ENCODE measurements at regions not wholly inside any gene's neighbourhood (a gene's known extent, or its start where the extent isn't known, plus 50 kb on each side); places are given as distances from the start of the nearest gene placed in this dataset.

DNA sequence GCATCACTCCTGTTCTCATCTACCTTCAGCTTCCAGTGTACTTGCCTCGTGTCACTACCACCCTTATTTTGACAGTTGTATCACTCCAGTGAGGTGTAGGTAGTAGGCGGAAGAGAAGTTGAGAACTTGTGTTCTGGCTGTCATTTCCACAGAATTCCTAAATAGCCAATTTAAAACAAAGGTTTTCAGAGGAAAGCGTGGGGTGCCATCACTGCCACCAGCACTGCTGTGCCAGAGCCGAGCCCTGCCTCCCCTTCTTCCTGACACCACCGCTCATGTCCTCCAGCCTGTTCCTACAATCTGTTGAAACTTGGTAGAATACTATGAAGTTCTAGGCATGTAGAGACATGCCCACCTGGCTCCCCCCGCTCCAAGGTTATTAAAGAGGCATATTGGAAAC is 215.8 kb downstream of the TANC2 start:
- Histone ChIP-seq H3K27ac (ENCODE audit: low read depth, low read length) (no peak overlapping the region), H3K4me1 (ENCODE audit: insufficient read depth, low read length) (no peaks in the 10 kb centered on the region)

DNA sequence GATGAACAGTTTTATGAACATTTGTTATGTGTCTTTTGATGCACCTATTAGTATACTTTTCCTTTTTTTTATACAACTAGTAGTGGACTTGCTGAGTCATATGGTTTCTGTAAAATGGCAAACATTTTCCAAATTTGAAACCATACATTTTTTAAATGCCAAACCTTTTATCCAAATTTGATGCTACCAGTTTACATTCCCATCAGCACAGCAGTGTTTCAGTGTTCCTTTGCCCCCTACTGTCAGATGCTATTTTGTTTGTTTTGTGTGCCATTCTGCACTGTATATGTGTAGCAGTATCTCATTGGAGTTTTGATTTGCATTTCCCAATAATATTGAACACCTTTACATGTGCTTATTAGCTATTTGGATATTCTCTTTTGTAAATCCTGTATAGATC is 219.4 kb downstream of the TANC2 start:
- TF ChIP-seq, protein P1, sequence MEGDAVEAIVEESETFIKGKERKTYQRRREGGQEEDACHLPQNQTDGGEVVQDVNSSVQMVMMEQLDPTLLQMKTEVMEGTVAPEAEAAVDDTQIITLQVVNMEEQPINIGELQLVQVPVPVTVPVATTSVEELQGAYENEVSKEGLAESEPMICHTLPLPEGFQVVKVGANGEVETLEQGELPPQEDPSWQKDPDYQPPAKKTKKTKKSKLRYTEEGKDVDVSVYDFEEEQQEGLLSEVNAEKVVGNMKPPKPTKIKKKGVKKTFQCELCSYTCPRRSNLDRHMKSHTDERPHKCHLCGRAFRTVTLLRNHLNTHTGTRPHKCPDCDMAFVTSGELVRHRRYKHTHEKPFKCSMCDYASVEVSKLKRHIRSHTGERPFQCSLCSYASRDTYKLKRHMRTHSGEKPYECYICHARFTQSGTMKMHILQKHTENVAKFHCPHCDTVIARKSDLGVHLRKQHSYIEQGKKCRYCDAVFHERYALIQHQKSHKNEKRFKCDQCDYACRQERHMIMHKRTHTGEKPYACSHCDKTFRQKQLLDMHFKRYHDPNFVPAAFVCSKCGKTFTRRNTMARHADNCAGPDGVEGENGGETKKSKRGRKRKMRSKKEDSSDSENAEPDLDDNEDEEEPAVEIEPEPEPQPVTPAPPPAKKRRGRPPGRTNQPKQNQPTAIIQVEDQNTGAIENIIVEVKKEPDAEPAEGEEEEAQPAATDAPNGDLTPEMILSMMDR (IDR thresholded peaks at IDR 0.05; ENCODE audit: extremely low read depth, low read depth, low read length): no peak
- H2AFZ ChIP-seq (ENCODE audit: low read length): no peak overlapping the region

More for the DNA sequence above, 215.8 kb downstream of the TANC2 start:
- Histone ChIP-seq H3K79me2 (ENCODE audit: insufficient read depth, low read length) (peaks cover 16% of the 10 kb centered on the region), H2AFZ (ENCODE audit: low read length) (no peak overlapping the region), H3K4me2 (ENCODE audit: insufficient read depth, low read length) (no peak overlapping the region), H3K4me3 (ENCODE audit: insufficient read depth, low read length) (no peak overlapping the region), H4K20me1 (ENCODE audit: insufficient read depth, low read length) (peaks cover 3% of the 10 kb centered on the region), H3K36me3 (ENCODE audit: insufficient read depth, low read length) (no peaks in the 10 kb centered on the region), H3K27me3 (ENCODE audit: insufficient read depth, low read length) (no peaks in the 10 kb centered on the region), H3K9me3 (ENCODE audit: low read depth, low read length) (no peaks in the 10 kb centered on the region)
- no peak for DNase-seq (ENCODE audit: insufficient read length, low spot score, missing footprints)
- TF ChIP-seq, protein P1 (IDR thresholded peaks at IDR 0.05; ENCODE audit: extremely low read depth, low read depth, low read length): no peak

DNA sequence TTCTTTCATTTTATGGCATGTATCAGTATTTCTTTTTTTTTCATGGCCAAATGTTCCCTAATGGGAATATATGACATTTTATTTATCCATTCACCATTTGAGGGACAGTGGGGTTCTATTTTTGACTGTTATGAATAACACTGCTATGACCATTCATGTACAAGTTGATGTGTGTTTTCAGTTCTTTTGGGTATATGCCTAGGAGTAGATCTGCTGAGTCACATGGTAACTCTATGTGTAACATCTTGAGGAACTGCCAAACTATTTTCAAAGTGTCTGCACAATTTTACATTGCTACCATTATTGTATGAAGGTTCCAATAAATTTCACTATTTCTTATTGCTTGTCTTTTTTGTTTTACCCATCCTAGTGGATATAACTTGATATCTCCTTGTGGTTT is 223.0 kb downstream of the TANC2 start:
- H3K9me3 ChIP-seq (ENCODE audit: low read depth, low read length): no peaks in the 10 kb centered on the region
- H2AFZ ChIP-seq (ENCODE audit: low read length): no peak overlapping the region
- peaks cover 3% of the 10 kb centered on the region for H3K36me3 ChIP-seq (ENCODE audit: insufficient read depth, low read length)
- H3K27ac ChIP-seq (ENCODE audit: low read depth, low read length): peak overlapping the region; percentile 52
- H3K4me2 ChIP-seq (ENCODE audit: insufficient read depth, low read length): no peak overlapping the region
- no peak overlapping the region for H3K4me3 ChIP-seq (ENCODE audit: insufficient read depth, low read length)
- peaks cover 16% of the 10 kb centered on the region for H3K4me1 ChIP-seq (ENCODE audit: insufficient read depth, low read length)
- no peaks in the 10 kb centered on the region for H4K20me1 ChIP-seq (ENCODE audit: insufficient read depth, low read length)
- no peaks in the 10 kb centered on the region for H3K27me3 ChIP-seq (ENCODE audit: insufficient read depth, low read length)
- peaks cover 13% of the 10 kb centered on the region for H3K79me2 ChIP-seq (ENCODE audit: insufficient read depth, low read length)
- TF ChIP-seq, protein P1 (IDR thresholded peaks at IDR 0.05; ENCODE audit: extremely low read depth, low read depth, low read length): no peak
- peak; percentile 56 for DNase-seq (ENCODE audit: insufficient read length, low spot score, missing footprints)

More for the DNA sequence above, 219.4 kb downstream of the TANC2 start:
- Histone ChIP-seq H3K9me3 (ENCODE audit: low read depth, low read length) (no peaks in the 10 kb centered on the region), H3K27me3 (ENCODE audit: insufficient read depth, low read length) (no peaks in the 10 kb centered on the region), H4K20me1 (ENCODE audit: insufficient read depth, low read length) (no peaks in the 10 kb centered on the region), H3K36me3 (ENCODE audit: insufficient read depth, low read length) (no peaks in the 10 kb centered on the region), H3K79me2 (ENCODE audit: insufficient read depth, low read length) (peaks cover 12% of the 10 kb centered on the region), H3K4me1 (ENCODE audit: insufficient read depth, low read length) (peaks cover 16% of the 10 kb centered on the region), H3K4me3 (ENCODE audit: insufficient read depth, low read length) (no peak overlapping the region), H3K4me2 (ENCODE audit: insufficient read depth, low read length) (no peak overlapping the region), H3K27ac (ENCODE audit: low read depth, low read length) (no peak overlapping the region)
- no peak for DNase-seq (ENCODE audit: insufficient read length, low spot score, missing footprints)

DNA sequence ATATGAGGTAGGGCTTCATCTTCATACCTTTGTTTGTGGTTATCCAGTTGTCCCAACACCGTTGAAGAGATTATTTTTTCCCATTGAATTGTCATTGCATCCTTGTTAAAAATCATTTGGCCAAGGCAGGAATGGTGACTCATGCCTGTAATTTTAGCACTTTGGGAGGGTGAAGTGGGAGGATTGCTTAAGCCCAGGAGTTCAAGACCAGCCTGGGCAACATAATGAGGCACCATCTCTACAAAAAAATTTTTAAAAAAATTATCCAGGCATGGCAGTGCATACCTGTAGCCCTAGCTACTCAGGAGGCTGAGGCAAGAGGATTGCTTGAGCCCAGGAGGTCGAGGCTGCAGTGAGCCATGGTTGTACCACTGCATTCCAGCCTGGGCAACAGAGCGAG is 223.9 kb downstream of the TANC2 start:
- Histone ChIP-seq H3K36me3 (ENCODE audit: insufficient read depth, low read length) (peaks cover 6% of the 10 kb centered on the region), H3K27me3 (ENCODE audit: insufficient read depth, low read length) (no peaks in the 10 kb centered on the region), H3K9me3 (ENCODE audit: low read depth, low read length) (no peaks in the 10 kb centered on the region), H3K79me2 (ENCODE audit: insufficient read depth, low read length) (peaks cover 13% of the 10 kb centered on the region), H3K4me1 (ENCODE audit: insufficient read depth, low read length) (peaks cover 16% of the 10 kb centered on the region), H3K27ac (ENCODE audit: low read depth, low read length) (no peak overlapping the region), H4K20me1 (ENCODE audit: insufficient read depth, low read length) (no peaks in the 10 kb centered on the region), H3K4me3 (ENCODE audit: insufficient read depth, low read length) (no peak overlapping the region), H2AFZ (ENCODE audit: low read length) (no peak overlapping the region), H3K4me2 (ENCODE audit: insufficient read depth, low read length) (no peak overlapping the region)
- DNase-seq (ENCODE audit: insufficient read length, low spot score, missing footprints): no peak
- TF ChIP-seq, protein P1 (IDR thresholded peaks at IDR 0.05; ENCODE audit: extremely low read depth, low read depth, low read length): no peak
